HCT116 (cell line): ENCODE measurements at regions not wholly inside any gene's neighbourhood (a gene's known extent, or its start where the extent isn't known, plus 50 kb on each side); places are given as distances from the start of the nearest gene placed in this dataset.

Source experiments
- ATAC-seq: fragments of 200-7000 bp; cut with Tn5 transposase; 2 replicates; pipeline ENCODE4 v1.9.1; 2020; ENCODE audit warnings: mild to moderate bottlenecking, moderate library complexity
- BruUV-seq: library from RNA; stranded (reverse); fragments of 400-500 nt; replicated peaks from 2 replicates; lab custom pipeline; 2021; lab: Mats Ljungman, UMichigan
- CTCF ChIA-PET: fragments of 300-600 bp; sonication (Branson Sonifier 250); formaldehyde crosslinking; loops from one replicate; lab custom pipeline; 2021; ENCODE audit warnings: antibody characterized with exemption; lab: Charles Lee
- POLR2A ChIA-PET: fragments of 300-600, 350-600 bp; sonication (Branson Sonifier 250); formaldehyde crosslinking; loops from one replicate; lab custom pipeline; 2021; ENCODE audit warnings: antibody characterized with exemption; lab: Charles Lee
- RAD21 ChIA-PET, 2 experiments: fragments of 300-600 bp; sonication (Branson Sonifier 250); formaldehyde crosslinking; loops; one replicate each; lab custom pipeline; 2023; ENCODE audit warnings: low total read pairs in 2 of 2; ENCODE audit not compliant: uncharacterized antibody in 2 of 2, unreplicated experiment in 2 of 2, low non-redundant PET in 1 of 2; lab: Charles Lee
- DNase-seq: peaks from one replicate; pipeline ENCODE4 v3.0.0-alpha.2; 2010; ENCODE audit warnings: low read depth, low spot score
- H2AFZ ChIP-seq: fragments of 200-600 bp; shearing (Covaris generic), sonication (generic); 2 replicates; pipeline ENCODE4 v1.6.1; 2017; ENCODE audit warnings: low read depth, mixed run types, mixed read lengths, antibody characterized with exemption, low read length; ENCODE audit not compliant: poor library complexity, severe bottlenecking
- H3K27ac ChIP-seq: 2 replicates; pipeline ENCODE4 v1.5.1; 2012; ENCODE audit warnings: low read depth, low read length
- H3K27me3 ChIP-seq: fragments of 200-600 bp; sonication (generic); 2 replicates; pipeline ENCODE4 v1.6.1; 2016; ENCODE audit warnings: mixed run types, low read length, mixed read lengths; ENCODE audit not compliant: insufficient read depth
- H3K36me3 ChIP-seq, 2 experiments: fragments of 200-500 bp in 1 of 2; fragments of 200-600 bp in 1 of 2; sonication (Bioruptor generic) in 1 of 2; sonication (generic) in 1 of 2; 2 replicates each; pipeline versions ENCODE4 v1.5.1 to v1.6.1; 2014 to 2016; ENCODE audit warnings: low read length in 2 of 2, inconsistent platforms in 1 of 2, mixed read lengths in 1 of 2, mixed run types in 1 of 2; ENCODE audit not compliant: insufficient read depth in 2 of 2, control insufficient read depth in 1 of 2
- H3K4me1 ChIP-seq, 2 experiments: fragments of 200-600 bp in 1 of 2; sonication (generic) in 1 of 2; 2 replicates each; pipeline versions ENCODE4 v1.5.1 to v1.6.1; 2012 to 2017; ENCODE audit warnings: low read length in 2 of 2, inconsistent platforms in 1 of 2, mild to moderate bottlenecking in 1 of 2, mixed read lengths in 1 of 2, mixed run types in 1 of 2, moderate library complexity in 1 of 2; ENCODE audit not compliant: insufficient read depth in 2 of 2, control insufficient read depth in 1 of 2
- H3K4me2 ChIP-seq: fragments of 200-600 bp; sonication (generic); 2 replicates; pipeline ENCODE4 v1.6.1; 2017; ENCODE audit warnings: mixed run types, low read length, mixed read lengths
- H3K4me3 ChIP-seq, 2 experiments: fragments of 200-600 bp in 1 of 2; sonication (generic) in 1 of 2; replicated peaks in 1 of 2; 2 replicates each; pipeline ENCODE4 v1.5.1; 2011 to 2016; ENCODE audit warnings: low read length in 2 of 2, control low read depth in 1 of 2, low read depth in 1 of 2, mild to moderate bottlenecking in 1 of 2, mixed read lengths in 1 of 2, mixed run types in 1 of 2
- H3K79me2 ChIP-seq: fragments of 200-600 bp; sonication (generic); 2 replicates; pipeline ENCODE4 v1.6.1; 2017; ENCODE audit warnings: mild to moderate bottlenecking, mixed run types, low read length, moderate library complexity, mixed read lengths; ENCODE audit not compliant: insufficient read depth
- H3K9ac ChIP-seq: fragments of 200-600 bp; sonication (generic); 2 replicates; pipeline ENCODE4 v1.6.1; 2016; ENCODE audit warnings: low read length, mixed read lengths
- H3K9me2 ChIP-seq: fragments of 200-600 bp; sonication (generic), shearing (Covaris generic); 2 replicates; pipeline ENCODE4 v1.6.1; 2017; ENCODE audit warnings: mixed run types, mild to moderate bottlenecking, moderate library complexity; ENCODE audit not compliant: insufficient read depth
- H3K9me3 ChIP-seq, 2 experiments: fragments of 200-500 bp in 1 of 2; fragments of 200-600 bp in 1 of 2; sonication (Bioruptor generic) in 1 of 2; sonication (generic) in 1 of 2; 2 replicates each; pipeline ENCODE4 v1.6.1; 2014 to 2017; ENCODE audit warnings: low read length in 2 of 2, mixed read lengths in 2 of 2, inconsistent platforms in 1 of 2, low read depth in 1 of 2, mild to moderate bottlenecking in 1 of 2, mixed run types in 1 of 2, moderate library complexity in 1 of 2; ENCODE audit not compliant: control insufficient read depth in 1 of 2, insufficient read depth in 1 of 2
- H4K20me1 ChIP-seq: fragments of 200-600 bp; sonication (generic), shearing (Covaris generic); 2 replicates; pipeline ENCODE4 v1.6.1; 2017; ENCODE audit warnings: mixed run types, mild to moderate bottlenecking, moderate library complexity; ENCODE audit not compliant: insufficient read depth
- CBX3 ChIP-seq: IDR thresholded peaks from 2 replicates; pipeline ENCODE4 v1.6.1; 2012; ENCODE audit warnings: low read depth
- CEBPB ChIP-seq: IDR thresholded peaks from 2 replicates; pipeline ENCODE4 v1.6.1; 2012; ENCODE audit warnings: low read depth
- EZH2 ChIP-seq: fragments of 200-600 bp; sonication (generic); IDR thresholded peaks from 2 replicates; pipeline ENCODE4 v1.6.1; 2017; ENCODE audit warnings: antibody characterized with exemption, mixed run types
- EZH2phosphoT487 ChIP-seq: fragments of 200-600 bp; IDR thresholded peaks from 2 replicates; pipeline ENCODE4 v1.6.1; 2018; ENCODE audit warnings: antibody characterized with exemption, borderline replicate concordance
- FOSL1 ChIP-seq: IDR thresholded peaks from 2 replicates; pipeline ENCODE4 v1.6.1; 2012; ENCODE audit warnings: low read depth
- POLR2A ChIP-seq: IDR thresholded peaks from 2 replicates; pipeline ENCODE4 v1.7.0; 2011; ENCODE audit warnings: borderline replicate concordance; ENCODE audit not compliant: insufficient read depth, insufficient read length; ENCODE audit errors: extremely low read depth
- POLR2AphosphoS5 ChIP-seq: IDR thresholded peaks from 2 replicates; pipeline ENCODE4 v1.6.1; 2011; ENCODE audit warnings: mild to moderate bottlenecking, low read depth, low read length, moderate library complexity
- RAD21 ChIP-seq: IDR thresholded peaks from 2 replicates; pipeline ENCODE4 v1.6.1; 2012; ENCODE audit warnings: low read depth, mild to moderate bottlenecking
- SRF ChIP-seq: IDR thresholded peaks from 2 replicates; pipeline ENCODE4 v1.6.1; 2012; ENCODE audit warnings: low read depth
- TCF7L2 ChIP-seq: IDR thresholded peaks from 2 replicates; pipeline ENCODE4 v1.7.0; 2011; ENCODE audit warnings: borderline replicate concordance, inconsistent platforms; ENCODE audit not compliant: insufficient read depth, insufficient read length; ENCODE audit errors: extremely low read depth
- YY1 ChIP-seq: IDR thresholded peaks from 2 replicates; pipeline ENCODE4 v1.6.1; 2011; ENCODE audit warnings: low read length, low read depth, moderate library complexity, mild to moderate bottlenecking; ENCODE audit not compliant: insufficient replicate concordance; ENCODE audit errors: extremely low read depth
- ZFX ChIP-seq: fragments of 450-650 bp; IDR thresholded peaks from 2 replicates; pipeline ENCODE4 v1.6.1; 2017
- ZNF274 ChIP-seq: fragments of 200-500 bp; sonication (Bioruptor generic); IDR thresholded peaks from 2 replicates; pipeline ENCODE4 v1.6.1; 2014; ENCODE audit warnings: mild to moderate bottlenecking, low read depth, low read length, inconsistent platforms
- intact Hi-C: fragments of 100-400 bp; cut with micrococcal nuclease; formaldehyde crosslinking; loops from 2 replicates; pipeline ENCODE4 v1.10.0; 2022
- TF ChIP-seq, protein P1 (sequence below): IDR thresholded peaks from 2 replicates; pipeline ENCODE4 v1.6.1; 2011; ENCODE audit warnings: mild to moderate bottlenecking, low read length, moderate library complexity; ENCODE audit not compliant: insufficient replicate concordance; ENCODE audit errors: extremely low read depth
- TF ChIP-seq, protein P2 (sequence below): IDR thresholded peaks from 2 replicates; pipeline ENCODE4 v1.6.1; 2012; ENCODE audit warnings: low read depth
- TF ChIP-seq, protein P3 (sequence below): IDR thresholded peaks from 2 replicates; pipeline ENCODE4 v1.6.1; 2012
- TF ChIP-seq, protein P4 (sequence below), 3 experiments: fragments of 200-600 bp in 1 of 3; sonication (generic) in 1 of 3; IDR thresholded peaks in 2 of 3; conservative IDR thresholded peaks in 1 of 3; 2 replicates each; pipeline ENCODE4 v1.5.1; 2012 to 2017; ENCODE audit warnings: low read depth in 2 of 3, low read length in 2 of 3, antibody characterized with exemption in 1 of 3, borderline replicate concordance in 1 of 3, control low read depth in 1 of 3, mild to moderate bottlenecking in 1 of 3, mixed read lengths in 1 of 3, mixed run types in 1 of 3, moderate library complexity in 1 of 3; ENCODE audit not compliant: insufficient read depth in 1 of 3
- TF ChIP-seq, protein P5 (sequence below): IDR thresholded peaks from 2 replicates; pipeline ENCODE4 v1.6.1; 2012

DNA sequence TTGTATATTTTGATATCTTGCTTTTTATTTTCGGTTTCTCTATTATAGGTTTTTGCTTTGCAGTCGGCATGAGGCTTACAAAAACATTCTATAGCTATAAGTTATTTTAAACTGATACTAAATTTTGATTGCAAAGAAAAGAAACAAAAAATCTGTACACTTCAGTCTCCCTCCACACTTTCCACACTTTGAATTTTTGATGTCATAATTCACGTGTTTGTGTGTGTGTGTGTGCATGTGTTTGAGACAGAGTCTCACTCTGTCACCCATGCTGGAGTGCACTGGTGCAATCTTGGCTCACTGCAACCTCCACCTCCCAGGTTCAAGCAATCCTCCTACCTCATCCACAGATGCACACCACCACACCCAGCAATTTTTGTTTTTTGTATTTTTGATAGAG lies 124.9 kb downstream of the MRPS30 start (continued):
- TF ChIP-seq POLR2AphosphoS5, result no peak
- no peak for TF ChIP-seq ZFX
- TF ChIP-seq TCF7L2, result no peak
- TF ChIP-seq CEBPB, result no peak
- TF ChIP-seq RAD21, result no peak
- TF ChIP-seq, all 23 proteins: peak for 0

DNA sequence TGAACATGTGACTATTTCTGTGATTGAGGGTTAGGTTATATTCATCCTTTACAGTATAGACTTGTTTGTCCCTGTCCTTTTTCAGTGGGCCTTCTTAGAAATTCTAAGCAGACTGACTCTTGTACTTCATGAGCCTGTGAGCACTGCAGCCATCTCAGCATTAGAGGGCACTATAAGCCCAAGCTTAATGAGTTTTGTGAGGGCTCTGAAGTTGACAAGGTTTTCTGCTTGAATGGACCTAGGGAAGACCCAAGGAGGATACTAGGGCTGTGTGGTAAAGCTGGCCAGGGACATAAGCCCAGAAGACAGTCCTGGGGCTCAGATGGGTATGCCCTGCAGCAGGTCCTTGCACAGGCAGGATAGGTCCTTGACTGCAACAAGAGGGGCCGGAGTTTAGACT lies 126.5 kb downstream of the MRPS30 start:
- Histone ChIP-seq H3K4me1 (no peaks in the 10 kb centered on the region), H3K4me3 (no peak overlapping the region), H3K27me3 (no peaks in the 10 kb centered on the region), H3K9ac (no peak overlapping the region), H3K36me3 (no peaks in the 10 kb centered on the region), H3K9me3 (no peaks in the 10 kb centered on the region), H4K20me1 (no peaks in the 10 kb centered on the region), H3K79me2 (no peaks in the 10 kb centered on the region), H3K27ac (no peak overlapping the region), H2AFZ (no peak overlapping the region), H3K4me2 (no peak overlapping the region), H3K9me2 (no peaks in the 10 kb centered on the region)
- intact Hi-C loops, result loop anchor here (5.0 kb wide), 1 partner anchor 582 kb away; no protein-coding TSS in a partner anchor
- DNase-seq (peak; percentile 48), ATAC-seq (peak; percentile 77)
- ChIA-PET CTCF (interaction anchor here (0.7 to 1.4 kb wide), 8 partner anchors 8 to 839 kb away, joined by 3 to 9 read pairs (median 5); no protein-coding TSS in a partner anchor), POLR2A (no interaction called here), RAD21 (interaction anchor here in 1 of 2 experiments (1.4 kb wide), 1 partner anchor 585 kb away, joined by 4 read pairs; no protein-coding TSS in a partner anchor)
- BruUV-seq, result no TSS peak
- TF ChIP-seq, protein P1, sequence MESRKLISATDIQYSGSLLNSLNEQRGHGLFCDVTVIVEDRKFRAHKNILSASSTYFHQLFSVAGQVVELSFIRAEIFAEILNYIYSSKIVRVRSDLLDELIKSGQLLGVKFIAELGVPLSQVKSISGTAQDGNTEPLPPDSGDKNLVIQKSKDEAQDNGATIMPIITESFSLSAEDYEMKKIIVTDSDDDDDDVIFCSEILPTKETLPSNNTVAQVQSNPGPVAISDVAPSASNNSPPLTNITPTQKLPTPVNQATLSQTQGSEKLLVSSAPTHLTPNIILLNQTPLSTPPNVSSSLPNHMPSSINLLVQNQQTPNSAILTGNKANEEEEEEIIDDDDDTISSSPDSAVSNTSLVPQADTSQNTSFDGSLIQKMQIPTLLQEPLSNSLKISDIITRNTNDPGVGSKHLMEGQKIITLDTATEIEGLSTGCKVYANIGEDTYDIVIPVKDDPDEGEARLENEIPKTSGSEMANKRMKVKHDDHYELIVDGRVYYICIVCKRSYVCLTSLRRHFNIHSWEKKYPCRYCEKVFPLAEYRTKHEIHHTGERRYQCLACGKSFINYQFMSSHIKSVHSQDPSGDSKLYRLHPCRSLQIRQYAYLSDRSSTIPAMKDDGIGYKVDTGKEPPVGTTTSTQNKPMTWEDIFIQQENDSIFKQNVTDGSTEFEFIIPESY, result no peak
- TF ChIP-seq RAD21 (peak; percentile 68), ZNF274 (no peak), SRF (no peak), FOSL1 (no peak), EZH2 (no peak), CBX3 (no peak), EZH2phosphoT487 (no peak), POLR2AphosphoS5 (no peak), POLR2A (no peak), YY1 (no peak)
- TF ChIP-seq, protein P2, sequence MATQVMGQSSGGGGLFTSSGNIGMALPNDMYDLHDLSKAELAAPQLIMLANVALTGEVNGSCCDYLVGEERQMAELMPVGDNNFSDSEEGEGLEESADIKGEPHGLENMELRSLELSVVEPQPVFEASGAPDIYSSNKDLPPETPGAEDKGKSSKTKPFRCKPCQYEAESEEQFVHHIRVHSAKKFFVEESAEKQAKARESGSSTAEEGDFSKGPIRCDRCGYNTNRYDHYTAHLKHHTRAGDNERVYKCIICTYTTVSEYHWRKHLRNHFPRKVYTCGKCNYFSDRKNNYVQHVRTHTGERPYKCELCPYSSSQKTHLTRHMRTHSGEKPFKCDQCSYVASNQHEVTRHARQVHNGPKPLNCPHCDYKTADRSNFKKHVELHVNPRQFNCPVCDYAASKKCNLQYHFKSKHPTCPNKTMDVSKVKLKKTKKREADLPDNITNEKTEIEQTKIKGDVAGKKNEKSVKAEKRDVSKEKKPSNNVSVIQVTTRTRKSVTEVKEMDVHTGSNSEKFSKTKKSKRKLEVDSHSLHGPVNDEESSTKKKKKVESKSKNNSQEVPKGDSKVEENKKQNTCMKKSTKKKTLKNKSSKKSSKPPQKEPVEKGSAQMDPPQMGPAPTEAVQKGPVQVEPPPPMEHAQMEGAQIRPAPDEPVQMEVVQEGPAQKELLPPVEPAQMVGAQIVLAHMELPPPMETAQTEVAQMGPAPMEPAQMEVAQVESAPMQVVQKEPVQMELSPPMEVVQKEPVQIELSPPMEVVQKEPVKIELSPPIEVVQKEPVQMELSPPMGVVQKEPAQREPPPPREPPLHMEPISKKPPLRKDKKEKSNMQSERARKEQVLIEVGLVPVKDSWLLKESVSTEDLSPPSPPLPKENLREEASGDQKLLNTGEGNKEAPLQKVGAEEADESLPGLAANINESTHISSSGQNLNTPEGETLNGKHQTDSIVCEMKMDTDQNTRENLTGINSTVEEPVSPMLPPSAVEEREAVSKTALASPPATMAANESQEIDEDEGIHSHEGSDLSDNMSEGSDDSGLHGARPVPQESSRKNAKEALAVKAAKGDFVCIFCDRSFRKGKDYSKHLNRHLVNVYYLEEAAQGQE, result no peak
- TF ChIP-seq, protein P3, sequence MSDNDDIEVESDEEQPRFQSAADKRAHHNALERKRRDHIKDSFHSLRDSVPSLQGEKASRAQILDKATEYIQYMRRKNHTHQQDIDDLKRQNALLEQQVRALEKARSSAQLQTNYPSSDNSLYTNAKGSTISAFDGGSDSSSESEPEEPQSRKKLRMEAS, result no peak
- TF ChIP-seq, protein P4, sequence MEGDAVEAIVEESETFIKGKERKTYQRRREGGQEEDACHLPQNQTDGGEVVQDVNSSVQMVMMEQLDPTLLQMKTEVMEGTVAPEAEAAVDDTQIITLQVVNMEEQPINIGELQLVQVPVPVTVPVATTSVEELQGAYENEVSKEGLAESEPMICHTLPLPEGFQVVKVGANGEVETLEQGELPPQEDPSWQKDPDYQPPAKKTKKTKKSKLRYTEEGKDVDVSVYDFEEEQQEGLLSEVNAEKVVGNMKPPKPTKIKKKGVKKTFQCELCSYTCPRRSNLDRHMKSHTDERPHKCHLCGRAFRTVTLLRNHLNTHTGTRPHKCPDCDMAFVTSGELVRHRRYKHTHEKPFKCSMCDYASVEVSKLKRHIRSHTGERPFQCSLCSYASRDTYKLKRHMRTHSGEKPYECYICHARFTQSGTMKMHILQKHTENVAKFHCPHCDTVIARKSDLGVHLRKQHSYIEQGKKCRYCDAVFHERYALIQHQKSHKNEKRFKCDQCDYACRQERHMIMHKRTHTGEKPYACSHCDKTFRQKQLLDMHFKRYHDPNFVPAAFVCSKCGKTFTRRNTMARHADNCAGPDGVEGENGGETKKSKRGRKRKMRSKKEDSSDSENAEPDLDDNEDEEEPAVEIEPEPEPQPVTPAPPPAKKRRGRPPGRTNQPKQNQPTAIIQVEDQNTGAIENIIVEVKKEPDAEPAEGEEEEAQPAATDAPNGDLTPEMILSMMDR (IDR thresholded peaks at IDR 0.05 in 2 of 3, conservative IDR thresholded peaks at IDR 0.05 in 1 of 3; ENCODE audit: borderline replicate concordance in 1 of 3, insufficient read depth in 1 of 3, low read depth in 2 of 3, low read length in 2 of 3), result peak; percentile 28 to 64 (median 64); a peak in 5 of 6 replicates
- TF ChIP-seq, protein P5, sequence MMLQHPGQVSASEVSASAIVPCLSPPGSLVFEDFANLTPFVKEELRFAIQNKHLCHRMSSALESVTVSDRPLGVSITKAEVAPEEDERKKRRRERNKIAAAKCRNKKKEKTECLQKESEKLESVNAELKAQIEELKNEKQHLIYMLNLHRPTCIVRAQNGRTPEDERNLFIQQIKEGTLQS, result no peak
